SIG-M5 treated with dmso at 0.1 percent for 504 hours (cell line): ENCODE measurements at regions not wholly inside any gene's neighbourhood (a gene's known extent, or its start where the extent isn't known, plus 50 kb on each side); places are given as distances from the start of the nearest gene placed in this dataset.

Experiments
- DNase-seq: peaks from one replicate; lab custom pipeline; 2025; ENCODE audit not compliant: unreplicated experiment; lab: John Stamatoyannopoulos, UW

GRCh38 chr5:115469904-115470516, 74.6 kb downstream of the FEM1C start:
- no peak for DNase-seq

DNA sequence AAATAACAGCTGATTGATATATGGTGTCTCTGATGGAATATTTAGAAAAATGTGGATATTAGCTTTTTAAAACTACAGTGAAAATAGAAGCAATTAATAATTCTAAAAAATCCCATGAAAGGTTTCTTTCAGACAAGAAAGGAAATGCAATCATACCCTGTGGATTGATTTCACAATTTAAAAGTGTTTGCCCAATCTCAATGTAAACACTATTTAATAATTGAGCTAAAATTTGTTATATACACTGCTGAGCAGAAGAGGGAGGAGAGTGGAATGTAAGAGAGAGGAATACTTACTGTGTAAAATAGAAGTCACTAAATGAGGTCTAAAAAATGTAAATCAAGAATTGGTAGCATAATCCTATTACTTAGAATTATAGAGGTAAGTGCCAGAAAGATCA, 76.9 kb downstream of the FEM1C start:
- DNase-seq = no peak

GRCh38 chr5:115465431-115465830, 79.1 kb downstream of the FEM1C start:
- DNase-seq = no peak

GRCh38 chr5:115463983-115464382, 80.6 kb downstream of the FEM1C start:
- no peak for DNase-seq

DNA sequence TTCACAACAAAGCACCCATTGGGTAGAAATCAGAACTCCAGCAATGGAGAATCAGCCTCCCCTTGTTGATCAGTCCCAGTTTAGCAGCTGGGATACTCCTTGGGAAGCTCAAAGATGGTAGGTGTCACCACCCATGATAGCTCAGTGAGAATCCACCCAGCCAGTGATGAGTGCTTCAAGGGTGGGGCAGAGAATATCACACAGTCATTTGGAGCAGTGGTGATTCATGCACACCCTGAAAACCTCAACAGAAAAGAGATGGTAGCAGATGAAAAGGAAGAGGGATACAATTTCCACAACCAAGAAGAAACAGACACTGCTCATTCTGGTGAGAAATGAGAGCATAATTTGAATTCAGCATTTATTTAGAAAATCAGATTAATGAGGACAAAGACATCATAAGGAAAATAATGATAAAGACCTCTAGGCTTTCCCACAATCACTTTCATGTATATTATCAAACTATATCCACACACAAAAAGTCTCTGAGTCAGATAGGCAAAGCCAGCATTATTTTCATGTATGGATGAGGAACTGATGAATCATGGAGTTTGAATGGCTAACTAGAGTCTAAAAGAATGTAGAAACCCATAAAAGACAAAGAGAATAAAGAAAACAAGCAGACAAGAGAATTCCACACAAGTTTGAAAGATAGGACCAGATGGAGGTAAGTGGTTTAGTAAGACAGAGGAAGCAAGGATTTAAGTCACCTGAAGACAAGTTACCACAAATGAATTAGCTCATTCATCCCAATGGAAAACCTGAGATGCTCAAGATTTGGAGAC, 82.9 kb downstream of the FEM1C start:
- no peak for DNase-seq

GRCh38 chr5:115461093-115461492, 83.5 kb downstream of the FEM1C start:
- no peak for DNase-seq

DNA sequence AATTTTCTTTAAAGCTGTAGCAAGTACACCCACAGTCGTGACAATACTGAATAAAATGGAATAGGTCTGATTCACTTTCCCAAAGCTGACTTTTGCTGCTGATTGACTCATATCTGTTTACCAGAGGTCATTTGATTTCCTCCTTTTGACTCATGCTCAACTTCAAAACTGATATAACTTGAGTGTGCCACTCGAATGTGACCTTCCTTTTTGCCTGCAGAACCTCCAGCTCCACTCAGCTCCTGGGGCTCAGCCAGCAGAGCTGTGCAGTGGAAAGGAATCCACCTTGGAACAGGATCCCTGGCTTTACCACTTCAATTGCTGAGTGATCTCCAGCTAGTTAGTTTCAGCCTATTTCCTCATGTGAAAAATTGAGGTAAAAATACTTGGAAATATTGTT, 84.1 kb downstream of the FEM1C start:
- DNase-seq = peak; percentile 23

DNA sequence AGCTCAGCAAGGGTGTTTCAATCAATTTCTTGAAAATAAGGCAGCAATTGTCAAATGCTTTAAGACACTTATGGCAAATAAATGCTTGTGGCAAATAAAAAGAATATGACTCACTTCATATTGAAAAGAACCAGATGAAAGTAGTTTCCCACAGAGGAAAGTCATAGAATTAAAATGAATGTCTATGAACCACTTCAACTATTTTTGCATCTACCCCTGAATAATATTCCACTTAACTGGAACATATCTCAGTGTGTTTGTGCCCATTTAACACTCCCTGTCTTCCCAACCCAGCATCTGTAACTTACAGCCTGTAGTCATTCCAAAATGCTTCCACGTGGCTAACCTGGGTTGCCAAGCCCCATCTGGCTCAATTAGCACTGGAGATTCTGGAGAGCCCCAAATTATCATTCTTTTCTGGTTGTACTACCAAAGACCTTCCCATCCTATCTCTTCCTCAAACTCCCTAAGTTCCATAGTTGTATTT, 84.7 kb downstream of the FEM1C start:
- no peak for DNase-seq

DNA sequence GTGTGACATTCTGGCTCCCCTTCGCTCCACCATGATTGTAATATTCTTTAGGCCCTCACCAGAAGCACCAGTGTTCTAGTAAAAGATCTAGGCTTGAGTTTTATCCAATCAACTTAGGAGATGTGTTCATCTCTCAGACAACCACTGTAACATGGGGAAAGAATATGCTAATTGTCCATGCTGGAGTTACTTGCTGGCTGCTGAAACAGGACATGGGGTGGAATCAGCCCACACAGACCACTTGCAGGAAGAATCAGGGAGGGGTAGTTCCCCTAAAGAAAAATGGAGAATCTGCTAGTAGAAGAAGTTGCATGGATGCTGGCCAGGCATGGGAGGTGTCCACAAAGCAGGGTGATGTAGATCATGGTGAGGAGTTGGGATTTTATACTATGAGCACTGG, 86.2 kb downstream of the FEM1C start:
- no peak for DNase-seq

DNA sequence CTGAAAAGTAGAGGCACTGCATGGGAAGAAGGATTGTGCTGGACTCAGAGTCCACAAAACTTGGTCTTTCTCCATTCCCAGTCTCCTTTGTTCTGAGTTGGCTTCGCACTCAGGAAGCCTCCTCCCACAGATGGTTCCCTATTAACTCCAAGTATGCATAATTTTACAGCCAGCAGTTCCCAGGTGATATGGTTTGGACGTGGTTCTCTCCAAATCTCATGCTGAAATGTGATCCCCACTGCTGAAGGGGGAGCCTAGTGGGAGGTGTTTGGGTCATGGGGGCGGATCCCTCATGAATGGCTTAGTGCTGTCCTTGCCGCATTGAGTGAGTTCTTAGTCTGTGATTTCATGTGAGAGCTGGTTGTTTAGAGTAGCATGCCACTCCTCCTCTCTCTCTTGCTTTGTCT, 86.6 kb downstream of the FEM1C start:
- no peak for DNase-seq

DNA sequence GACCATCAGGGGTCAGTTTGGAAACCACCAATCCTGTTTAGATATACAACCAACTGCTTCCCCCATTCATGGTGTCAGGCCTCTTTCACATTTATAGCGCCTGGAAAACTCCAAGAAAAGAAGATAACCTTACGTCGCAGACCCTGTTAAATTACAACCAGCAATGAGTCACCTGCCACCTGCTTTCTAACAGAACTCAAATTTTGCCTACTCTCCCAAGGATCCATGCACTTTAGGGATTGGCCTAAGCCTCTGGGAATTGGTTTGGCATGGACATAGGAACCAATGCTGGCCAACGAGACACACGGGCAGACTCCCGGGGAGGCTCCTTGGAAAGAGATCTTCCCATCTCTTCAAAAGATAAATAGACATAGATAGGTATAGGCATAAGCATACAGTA, 87.0 kb downstream of the FEM1C start:
- no peak for DNase-seq

DNA sequence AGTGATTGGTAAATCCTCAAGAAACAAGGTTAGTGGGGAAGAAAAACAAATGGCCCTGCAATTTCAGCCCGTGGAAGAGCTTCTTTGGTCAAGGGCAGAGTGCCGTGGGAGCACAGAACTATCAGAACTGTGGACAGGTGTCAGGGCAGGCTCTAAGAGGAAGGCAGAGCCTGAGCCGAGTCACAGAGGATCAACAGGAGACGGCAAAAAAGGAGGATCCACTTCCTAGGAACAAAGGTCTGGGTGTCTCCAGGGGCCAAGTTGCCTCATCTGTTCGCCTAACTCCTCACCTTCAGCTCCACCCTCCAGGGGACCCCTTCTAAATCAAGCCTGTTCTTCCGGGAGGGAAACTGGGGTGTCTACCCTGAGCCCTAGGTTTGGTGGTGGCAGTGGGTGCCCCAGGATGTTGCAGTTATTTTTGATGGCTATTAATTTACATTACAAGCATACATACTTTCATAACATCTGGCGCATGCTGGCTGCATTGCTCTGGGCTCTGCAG, 88.0 kb downstream of the FEM1C start:
- no peak for DNase-seq

GRCh38 chr5:115456056-115456455, 88.5 kb downstream of the FEM1C start:
- no peak for DNase-seq

- peak; percentile 33 for DNase-seq
Observed at GRCh38 chr5:115455301-115455707, 89.3 kb downstream of the FEM1C start.

- no peak for DNase-seq
Observed at GRCh38 chr5:115453391-115454095, 91.0 kb downstream of the FEM1C start.

DNA sequence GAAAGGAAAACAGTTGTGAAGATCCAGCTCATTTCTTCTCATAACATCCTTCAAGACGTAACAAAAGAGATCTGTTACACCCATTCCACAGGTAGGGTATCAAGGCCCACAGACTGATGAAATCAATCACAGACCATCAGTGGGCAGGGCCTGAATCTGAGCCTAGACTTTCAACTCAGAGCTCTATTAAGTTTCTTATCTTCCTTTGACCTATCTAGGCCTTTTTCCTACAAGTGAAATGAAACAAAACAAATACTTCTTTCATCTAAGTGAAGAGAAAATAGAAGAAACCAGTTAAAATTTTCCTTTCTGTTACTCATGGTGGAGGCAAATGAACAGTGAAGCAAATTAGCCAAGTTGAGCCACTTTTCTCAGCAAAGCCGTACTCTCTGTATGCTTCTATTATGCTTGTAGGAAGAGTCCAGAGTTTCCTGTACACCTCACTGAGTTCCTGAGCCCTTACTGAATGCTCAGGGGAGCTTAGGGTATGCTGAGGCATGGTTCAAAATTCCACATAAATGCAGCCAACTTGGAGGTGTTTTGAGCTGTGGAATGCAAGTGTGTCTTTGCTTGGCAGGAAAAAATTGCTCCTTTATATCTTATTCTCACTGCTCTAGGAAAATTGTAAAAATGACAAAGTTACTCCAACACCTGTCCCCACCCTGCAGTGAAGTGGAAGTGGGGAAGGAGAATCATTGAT, 91.9 kb downstream of the FEM1C start:
- DNase-seq = no peak

GRCh38 chr5:115452083-115452482, 92.5 kb downstream of the FEM1C start:
- no peak for DNase-seq

GRCh38 chr5:115450741-115451140, 93.8 kb downstream of the FEM1C start:
- no peak for DNase-seq

GRCh38 chr5:115448630-115449029, 95.9 kb downstream of the FEM1C start:
- peak; percentile 21 for DNase-seq

- DNase-seq = no peak
Observed at GRCh38 chr5:115440782-115441451, 103.7 kb downstream of the FEM1C start.

DNA sequence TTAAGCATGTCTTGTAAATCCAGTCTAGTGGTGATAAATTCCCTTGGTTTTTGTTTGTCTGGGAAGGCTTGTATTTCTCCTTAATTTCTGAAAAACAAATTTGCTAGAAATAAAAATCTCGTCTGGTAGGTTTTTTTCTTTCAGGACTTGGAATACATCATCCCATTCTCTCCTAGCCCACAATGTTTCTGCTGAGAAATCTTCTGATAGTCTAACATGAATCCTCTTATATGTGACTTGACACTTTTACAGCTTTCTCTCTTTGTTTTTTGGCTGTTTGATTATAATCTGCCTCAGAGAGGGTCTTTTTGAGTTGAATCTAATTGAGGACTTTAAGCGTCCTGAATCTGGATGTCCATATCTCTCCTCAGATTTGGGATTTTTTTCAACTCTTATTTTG, 104.9 kb downstream of the FEM1C start:
- DNase-seq = no peak
